Prostate gland (tissue), 2 donors: ENCODE measurements at regions not wholly inside any gene's neighbourhood (a gene's known extent, or its start where the extent isn't known, plus 50 kb on each side); places are given as distances from the start of the nearest gene placed in this dataset.

Source experiments
- DNase-seq: peaks from one replicate; pipeline ENCODE4 v3.0.0-alpha.2; 2019; ENCODE audit warnings: low spot score
- H3K27ac ChIP-seq, 2 donors: fragments of 200-600 bp; sonication (generic); 2 replicates each; pipeline ENCODE4 v1.5.1; 2017 to 2019
- H3K27me3 ChIP-seq: fragments of 200-600 bp; sonication (generic); replicated peaks from 2 replicates; pipeline ENCODE4 v1.5.1; 2019; ENCODE audit not compliant: insufficient read depth
- H3K36me3 ChIP-seq, 2 donors: fragments of 200-600 bp; sonication (generic); 1 replicate in 1 of 2; 2 replicates in 1 of 2; pipeline versions ENCODE4 v1.5.1 to v1.8.1; 2017 to 2019
- H3K4me1 ChIP-seq: fragments of 200-600 bp; sonication (generic); replicated peaks from 2 replicates; pipeline ENCODE4 v1.5.1; 2019
- H3K4me3 ChIP-seq, 2 donors: fragments of 200-600 bp; sonication (generic); 2 replicates each; pipeline ENCODE4 v1.5.1; 2017 to 2019
- H3K9me3 ChIP-seq: fragments of 200-600 bp; sonication (generic); 2 replicates; pipeline ENCODE4 v1.5.1; 2017
- POLR2A ChIP-seq: fragments of 450-650 bp; IDR thresholded peaks from one replicate; pipeline ENCODE4 v1.6.1; 2016; ENCODE audit warnings: antibody characterized with exemption, mild to moderate bottlenecking
- POLR2AphosphoS5 ChIP-seq: sonication (generic); formaldehyde crosslinking; IDR thresholded peaks from one replicate; pipeline ENCODE4 v1.6.1; 2017; ENCODE audit warnings: antibody characterized with exemption
- WGBS: methylation state at CpG from one replicate; pipeline ENCODE4 v1.1.5; 2018; 5-methylcytosine and 5-hydroxymethylcytosine counted together
- intact Hi-C: fragments of 100-400 bp; cut with DNase I; formaldehyde crosslinking; loops from one replicate; pipeline ENCODE4 v1.14.2; 2022
- TF ChIP-seq, protein P1 (sequence below), 4 experiments: fragments of 200-600 bp in 2 of 4; fragments of 450-650 bp in 2 of 4; sonication (generic) in 2 of 4; IDR thresholded peaks; 1 replicate in 3 of 4; 2 replicates in 1 of 4; pipeline ENCODE4 v1.5.1; 2016 to 2019; ENCODE audit warnings: antibody characterized with exemption in 4 of 4, mild to moderate bottlenecking in 2 of 4, moderate library complexity in 2 of 4

DNA sequence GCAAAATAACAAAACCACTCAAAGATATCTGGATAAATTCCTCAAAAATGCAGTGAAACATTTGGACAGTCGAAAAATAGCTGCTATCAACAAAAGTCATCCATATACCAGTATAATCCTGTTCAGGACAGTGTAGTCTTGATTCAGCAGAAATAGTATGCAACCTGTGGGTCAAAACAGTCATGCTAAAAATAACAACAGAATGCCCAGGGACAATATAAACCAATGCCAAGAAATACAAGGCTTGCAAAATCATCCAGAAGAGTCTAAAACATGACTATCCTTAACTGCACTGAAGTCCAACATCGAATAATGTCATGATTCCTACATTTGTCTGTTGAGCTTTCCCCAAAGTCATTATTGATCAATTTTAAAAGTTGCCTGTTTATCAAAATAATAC, 425.9 kb downstream of the FSCB start:
- intact Hi-C loops, result no loop called here
- TF ChIP-seq, protein P1, sequence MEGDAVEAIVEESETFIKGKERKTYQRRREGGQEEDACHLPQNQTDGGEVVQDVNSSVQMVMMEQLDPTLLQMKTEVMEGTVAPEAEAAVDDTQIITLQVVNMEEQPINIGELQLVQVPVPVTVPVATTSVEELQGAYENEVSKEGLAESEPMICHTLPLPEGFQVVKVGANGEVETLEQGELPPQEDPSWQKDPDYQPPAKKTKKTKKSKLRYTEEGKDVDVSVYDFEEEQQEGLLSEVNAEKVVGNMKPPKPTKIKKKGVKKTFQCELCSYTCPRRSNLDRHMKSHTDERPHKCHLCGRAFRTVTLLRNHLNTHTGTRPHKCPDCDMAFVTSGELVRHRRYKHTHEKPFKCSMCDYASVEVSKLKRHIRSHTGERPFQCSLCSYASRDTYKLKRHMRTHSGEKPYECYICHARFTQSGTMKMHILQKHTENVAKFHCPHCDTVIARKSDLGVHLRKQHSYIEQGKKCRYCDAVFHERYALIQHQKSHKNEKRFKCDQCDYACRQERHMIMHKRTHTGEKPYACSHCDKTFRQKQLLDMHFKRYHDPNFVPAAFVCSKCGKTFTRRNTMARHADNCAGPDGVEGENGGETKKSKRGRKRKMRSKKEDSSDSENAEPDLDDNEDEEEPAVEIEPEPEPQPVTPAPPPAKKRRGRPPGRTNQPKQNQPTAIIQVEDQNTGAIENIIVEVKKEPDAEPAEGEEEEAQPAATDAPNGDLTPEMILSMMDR (IDR thresholded peaks at IDR 0.05), result no peak
- TF ChIP-seq POLR2A, result no peak
- no peak for TF ChIP-seq POLR2AphosphoS5
- WGBS, result 89% methylated on average over 2 of the region's 2 CpGs
- H3K9me3 ChIP-seq, result no peaks in the 10 kb centered on the region
- no peak overlapping the region for H3K4me3 ChIP-seq
- no peak for DNase-seq
- no peaks in the 10 kb centered on the region for H3K27me3 ChIP-seq
- no peaks in the 10 kb centered on the region for H3K36me3 ChIP-seq
- no peaks in the 10 kb centered on the region for H3K4me1 ChIP-seq
- no peak overlapping the region for H3K27ac ChIP-seq

GRCh38 chr14:44070046-44070445, 437.0 kb downstream of the FSCB start:
- WGBS, result 80% methylated on average over 3 of the region's 3 CpGs
- Histone ChIP-seq H3K36me3 (no peaks in the 10 kb centered on the region), H3K9me3 (no peaks in the 10 kb centered on the region), H3K27me3 (no peaks in the 10 kb centered on the region), H3K4me1 (no peaks in the 10 kb centered on the region), H3K27ac (no peak overlapping the region), H3K4me3 (no peak overlapping the region)
- TF ChIP-seq POLR2AphosphoS5, result no peak
- TF ChIP-seq POLR2A, result no peak
- intact Hi-C loops, result no loop called here
- no peak for DNase-seq

GRCh38 chr14:44053422-44053821, 453.7 kb downstream of the FSCB start:
- no peaks in the 10 kb centered on the region for H3K4me1 ChIP-seq
- no peaks in the 10 kb centered on the region for H3K9me3 ChIP-seq
- H3K4me3 ChIP-seq, result no peak overlapping the region
- intact Hi-C loops, result no loop called here
- H3K36me3 ChIP-seq, result no peaks in the 10 kb centered on the region
- no peak for TF ChIP-seq POLR2A
- TF ChIP-seq POLR2AphosphoS5, result no peak
- TF ChIP-seq, protein P1 (IDR thresholded peaks at IDR 0.05), result no peak
- 81% methylated on average over 3 of the region's 3 CpGs for WGBS
- no peaks in the 10 kb centered on the region for H3K27me3 ChIP-seq
- DNase-seq, result no peak
- no peak overlapping the region for H3K27ac ChIP-seq

DNA sequence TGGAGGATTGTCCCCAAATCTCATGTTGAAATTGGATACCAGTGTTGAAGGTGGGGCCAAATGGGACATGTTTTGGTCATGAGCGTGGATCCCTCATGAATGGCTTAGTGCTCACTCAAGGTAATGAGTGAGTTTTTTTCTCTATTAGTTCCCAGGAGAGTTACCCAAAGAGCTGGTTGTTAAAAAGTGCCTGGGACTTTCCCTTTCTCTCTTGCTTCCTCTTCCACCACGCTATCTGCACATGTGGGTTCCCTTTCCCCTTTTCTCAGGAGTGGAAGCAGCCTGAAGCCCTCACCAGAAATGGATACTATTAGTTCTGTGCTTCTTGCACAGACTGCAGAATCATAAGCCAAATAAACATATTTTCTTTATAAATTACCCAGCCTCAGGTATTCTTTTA, 465.4 kb downstream of the FSCB start:
- no peak for DNase-seq

DNA sequence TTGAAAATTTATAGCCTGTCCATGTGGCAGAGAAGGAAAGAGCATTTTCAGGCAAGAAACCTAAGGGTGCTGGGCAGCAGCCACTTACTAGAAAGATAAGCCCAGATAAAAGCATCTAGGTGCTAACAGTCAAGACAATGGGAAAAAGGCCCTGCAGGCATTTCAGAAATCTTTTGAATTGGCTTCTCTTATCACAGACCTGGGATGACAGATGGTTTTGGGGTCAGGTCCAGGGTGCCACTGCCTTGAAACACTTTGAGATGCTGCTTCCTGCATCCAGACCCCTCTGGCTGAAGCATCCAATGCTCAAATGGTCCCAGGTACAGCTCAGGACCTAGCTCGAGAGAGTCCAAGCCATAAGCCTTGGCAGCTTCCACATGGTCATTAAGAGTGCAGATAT, 466.5 kb downstream of the FSCB start:
- Histone ChIP-seq H3K36me3 (no peaks in the 10 kb centered on the region), H3K9me3 (no peaks in the 10 kb centered on the region), H3K27me3 (no peaks in the 10 kb centered on the region), H3K4me3 (no peak overlapping the region), H3K27ac (no peak overlapping the region), H3K4me1 (no peaks in the 10 kb centered on the region)
- intact Hi-C loops, result no loop called here
- TF ChIP-seq POLR2A (no peak), POLR2AphosphoS5 (no peak)
- TF ChIP-seq, protein P1 (IDR thresholded peaks at IDR 0.05), result no peak
- WGBS, result 91% methylated on average over 1 of the region's 1 CpG
- no peak for DNase-seq

More for the DNA sequence above, 465.4 kb downstream of the FSCB start:
- 91% methylated on average over 2 of the region's 2 CpGs for WGBS
- no peaks in the 10 kb centered on the region for H3K4me1 ChIP-seq
- H3K4me3 ChIP-seq, result no peak overlapping the region
- H3K27ac ChIP-seq, result no peak overlapping the region
- TF ChIP-seq, protein P1 (IDR thresholded peaks at IDR 0.05), result no peak
- TF ChIP-seq POLR2AphosphoS5, result no peak
- no peak for TF ChIP-seq POLR2A
- no peaks in the 10 kb centered on the region for H3K36me3 ChIP-seq
- intact Hi-C loops, result no loop called here
- no peaks in the 10 kb centered on the region for H3K27me3 ChIP-seq
- H3K9me3 ChIP-seq, result no peaks in the 10 kb centered on the region
